Lower lobe of right lung (tissue), 2 donors: ENCODE measurements at regions not wholly inside any gene's neighbourhood (a gene's known extent, or its start where the extent isn't known, plus 50 kb on each side); places are given as distances from the start of the nearest gene placed in this dataset.

Experiments
- ATAC-seq, 2 donors: fragments of 200-7000 bp; cut with Tn5 transposase; one replicate each; pipeline ENCODE4 v1.9.1; 2020 to 2022; ENCODE audit warnings: mild to moderate bottlenecking in 2 of 2, moderate library complexity in 2 of 2
- DNase-seq: peaks from one replicate; pipeline ENCODE4 v3.0.0-alpha.2; 2020
- H3K27ac ChIP-seq: fragments of 200-600 bp; one replicate; pipeline ENCODE4 v1.8.0; 2022
- H3K27me3 ChIP-seq: fragments of 200-600 bp; one replicate; pipeline ENCODE4 v1.8.0; 2022; ENCODE audit warnings: low read depth
- H3K36me3 ChIP-seq: fragments of 200-600 bp; one replicate; pipeline ENCODE4 v1.8.0; 2022; ENCODE audit warnings: mild to moderate bottlenecking
- H3K4me1 ChIP-seq: fragments of 200-600 bp; one replicate; pipeline ENCODE4 v1.8.0; 2022
- H3K4me3 ChIP-seq: fragments of 200-600 bp; one replicate; pipeline ENCODE4 v1.8.0; 2022; ENCODE audit warnings: mild to moderate bottlenecking
- H3K9me3 ChIP-seq: fragments of 200-600 bp; one replicate; pipeline ENCODE4 v1.8.0; 2022
- CTCF ChIP-seq: fragments of 200-600 bp; IDR thresholded peaks from one replicate; pipeline ENCODE4 v1.8.0; 2022; ENCODE audit warnings: antibody characterized with exemption, mild to moderate bottlenecking
- intact Hi-C: fragments of 100-400 bp; cut with DNase I; formaldehyde crosslinking; loops from one replicate; pipeline ENCODE4 v1.11.0; 2022
- donor health status: DM: no; HTN: yes; CAD: no; lungs with severe emphysema.

- intact Hi-C loops: no loop called here
- TF ChIP-seq CTCF: no peak
- DNase-seq: no peak
- Histone ChIP-seq H3K36me3 (no peaks in the 10 kb centered on the region), H3K4me3 (no peak overlapping the region), H3K4me1 (no peaks in the 10 kb centered on the region), H3K27ac (no peak overlapping the region), H3K27me3 (no peaks in the 10 kb centered on the region), H3K9me3 (no peaks in the 10 kb centered on the region)
- no peak for ATAC-seq
These were observed 127.9 kb upstream of the THSD7B start for GRCh38 chr2:136637402-136637801.

- Histone ChIP-seq H3K4me3 (no peak overlapping the region), H3K27me3 (no peaks in the 10 kb centered on the region), H3K4me1 (no peaks in the 10 kb centered on the region), H3K9me3 (no peaks in the 10 kb centered on the region), H3K27ac (no peak overlapping the region), H3K36me3 (no peaks in the 10 kb centered on the region)
- intact Hi-C loops: no loop called here
- ATAC-seq (no peak), DNase-seq (no peak)
- no peak for TF ChIP-seq CTCF
These were observed 136.9 kb upstream of the THSD7B start for GRCh38 chr2:136628490-136628889.

GRCh38 chr2:136613096-136613495, 152.2 kb upstream of the THSD7B start:
- H3K27me3 ChIP-seq: no peaks in the 10 kb centered on the region
- intact Hi-C loops: no loop called here
- no peak overlapping the region for H3K27ac ChIP-seq
- no peak for TF ChIP-seq CTCF
- no peaks in the 10 kb centered on the region for H3K9me3 ChIP-seq
- H3K4me3 ChIP-seq: no peak overlapping the region
- ATAC-seq (no peak), DNase-seq (no peak)
- H3K4me1 ChIP-seq: no peaks in the 10 kb centered on the region
- H3K36me3 ChIP-seq: no peaks in the 10 kb centered on the region

GRCh38 chr2:136612079-136612478, 153.3 kb upstream of the THSD7B start:
- no peak overlapping the region for H3K27ac ChIP-seq
- no peaks in the 10 kb centered on the region for H3K9me3 ChIP-seq
- no peaks in the 10 kb centered on the region for H3K27me3 ChIP-seq
- no peaks in the 10 kb centered on the region for H3K4me1 ChIP-seq
- TF ChIP-seq CTCF: no peak
- no peaks in the 10 kb centered on the region for H3K36me3 ChIP-seq
- intact Hi-C loops: no loop called here
- ATAC-seq (no peak), DNase-seq (no peak)
- no peak overlapping the region for H3K4me3 ChIP-seq

- DNase-seq: no peak
- TF ChIP-seq CTCF: no peak
- no peaks in the 10 kb centered on the region for H3K4me1 ChIP-seq
- H3K36me3 ChIP-seq: no peaks in the 10 kb centered on the region
- intact Hi-C loops: no loop called here
- no peaks in the 10 kb centered on the region for H3K27me3 ChIP-seq
- H3K4me3 ChIP-seq: no peak overlapping the region
- no peak for ATAC-seq
- H3K9me3 ChIP-seq: no peaks in the 10 kb centered on the region
- H3K27ac ChIP-seq: no peak overlapping the region
These were observed 153.9 kb upstream of the THSD7B start for GRCh38 chr2:136611451-136611850.

GRCh38 chr2:136582628-136583205, 182.6 kb upstream of the THSD7B start:
- no peaks in the 10 kb centered on the region for H3K27me3 ChIP-seq
- H3K36me3 ChIP-seq: no peaks in the 10 kb centered on the region
- DNase-seq (no peak), ATAC-seq (no peak)
- H3K9me3 ChIP-seq: peaks cover 2% of the 10 kb centered on the region
- H3K4me1 ChIP-seq: no peaks in the 10 kb centered on the region
- H3K27ac ChIP-seq: no peak overlapping the region
- intact Hi-C loops: no loop called here
- H3K4me3 ChIP-seq: no peak overlapping the region
- TF ChIP-seq CTCF: no peak
